PC-9 (cell line): ENCODE measurements at regions not wholly inside any gene's neighbourhood (a gene's known extent, or its start where the extent isn't known, plus 50 kb on each side); places are given as distances from the start of the nearest gene placed in this dataset.

Experiments
- BruUV-seq: library from RNA; stranded (reverse); fragments of 400-500 nt; replicated peaks from 2 replicates; lab custom pipeline; 2021; lab: Mats Ljungman, UMichigan
- CTCF ChIA-PET: fragments of 300-600 bp; sonication (Branson Sonifier 250); formaldehyde crosslinking; loops from one replicate; lab custom pipeline; 2022; ENCODE audit warnings: antibody characterized with exemption; lab: Charles Lee
- POLR2A ChIA-PET: fragments of 300-600 bp; sonication (Branson Sonifier 250); formaldehyde crosslinking; loops from one replicate; lab custom pipeline; 2022; ENCODE audit warnings: antibody characterized with exemption; ENCODE audit not compliant: unreplicated experiment; lab: Charles Lee
- DNase-seq, 2 experiments: peaks; one replicate each; pipeline versions ENCODE4 v3.0.0 to v3.0.0-alpha.2; 2015 to 2022; ENCODE audit warnings: mixed read lengths in 1 of 2
- H2AFZ ChIP-seq: fragments of 200-600 bp; sonication (generic); 2 replicates; pipeline ENCODE4 v1.8.1; 2017; ENCODE audit warnings: antibody characterized with exemption
- H3F3A ChIP-seq: fragments of 200-600 bp; sonication (generic); 2 replicates; pipeline ENCODE4 v1.8.1; 2017; ENCODE audit warnings: antibody characterized with exemption, mild to moderate bottlenecking, low read depth; ENCODE audit not compliant: insufficient read depth
- H3K27ac ChIP-seq: fragments of 200-600 bp; sonication (generic); 2 replicates; pipeline ENCODE4 v1.6.1; 2016; ENCODE audit warnings: mixed run types
- H3K27me3 ChIP-seq: fragments of 200-600 bp; sonication (generic); 2 replicates; pipeline ENCODE4 v1.6.1; 2016; ENCODE audit warnings: low read depth, mixed run types; ENCODE audit not compliant: insufficient read depth
- H3K36me3 ChIP-seq: fragments of 200-600 bp; sonication (generic); 2 replicates; pipeline ENCODE4 v1.6.1; 2016; ENCODE audit warnings: low read depth, mixed run types
- H3K4me1 ChIP-seq: fragments of 200-600 bp; sonication (generic); replicated peaks from 2 replicates; pipeline ENCODE4 v1.6.1; 2016; ENCODE audit warnings: mixed run types; ENCODE audit not compliant: insufficient read depth
- H3K4me2 ChIP-seq: fragments of 200-600 bp; sonication (generic); 2 replicates; pipeline ENCODE4 v1.6.1; 2017; ENCODE audit warnings: mixed run types
- H3K4me3 ChIP-seq: fragments of 200-600 bp; sonication (generic); 2 replicates; pipeline ENCODE4 v1.6.1; 2016; ENCODE audit warnings: mixed run types
- H3K79me2 ChIP-seq: fragments of 200-600 bp; sonication (generic); 2 replicates; pipeline ENCODE4 v1.6.1; 2017; ENCODE audit warnings: low read depth, mixed run types
- H3K9me2 ChIP-seq: fragments of 200-600 bp; sonication (generic); 2 replicates; pipeline ENCODE4 v1.8.1; 2017; ENCODE audit warnings: mild to moderate bottlenecking; ENCODE audit not compliant: insufficient read depth
- H3K9me3 ChIP-seq: fragments of 200-600 bp; sonication (generic); 2 replicates; pipeline ENCODE4 v1.8.1; 2016; ENCODE audit warnings: low read depth; ENCODE audit not compliant: insufficient read depth
- H4K20me1 ChIP-seq: fragments of 200-600 bp; sonication (generic); 2 replicates; pipeline ENCODE4 v1.8.1; 2017; ENCODE audit not compliant: insufficient read depth
- CTCF ChIP-seq: fragments of 200-600 bp; sonication (generic); conservative IDR thresholded peaks from 2 replicates; pipeline ENCODE4 v1.6.1; 2017; ENCODE audit warnings: mixed run types, antibody characterized with exemption, mild to moderate bottlenecking, moderate library complexity
- EZH2 ChIP-seq: fragments of 200-600 bp; sonication (generic); IDR thresholded peaks from 2 replicates; pipeline ENCODE4 v1.8.0; 2017; ENCODE audit warnings: antibody characterized with exemption, low read depth
- intact Hi-C: fragments of 100-400 bp; cut with micrococcal nuclease; formaldehyde crosslinking; loops from one replicate; pipeline ENCODE4 v1.10.0; 2022; ENCODE audit not compliant: unreplicated experiment

GRCh38 chr3:150105886-150106612, 135.4 kb upstream of the PFN2 start:
- H3K27me3 ChIP-seq = no peaks in the 10 kb centered on the region
- peaks cover 4% of the 10 kb centered on the region; the same call in 1 of the 2 replicates for H3F3A ChIP-seq
- no peak overlapping the region for H3K4me3 ChIP-seq
- no peaks in the 10 kb centered on the region for H4K20me1 ChIP-seq
- H3K27ac ChIP-seq = no peak overlapping the region
- intact Hi-C loops = no loop called here
- no peaks in the 10 kb centered on the region for H3K36me3 ChIP-seq
- H3K79me2 ChIP-seq = no peaks in the 10 kb centered on the region
- POLR2A ChIA-PET = no interaction called here
- no peak overlapping the region for H2AFZ ChIP-seq
- H3K9me2 ChIP-seq = no peaks in the 10 kb centered on the region
- H3K4me2 ChIP-seq = no peak overlapping the region
- no TSS peak for BruUV-seq
- peaks cover 16% of the 10 kb centered on the region; the same call in 1 of the 2 replicates for H3K4me1 ChIP-seq
- TF ChIP-seq CTCF (no peak), EZH2 (no peak)
- H3K9me3 ChIP-seq = no peaks in the 10 kb centered on the region
- CTCF ChIA-PET = no interaction called here
- no peak for DNase-seq

GRCh38 chr3:150105025-150105424, 134.3 kb upstream of the PFN2 start:
- Histone ChIP-seq H2AFZ (no peak overlapping the region), H3F3A (peaks cover 4% of the 10 kb centered on the region; the same call in 1 of the 2 replicates), H3K9me3 (0 out of 2 replicates have a peak, but pooled peaks cover 2% of the 10 kb centered on the region), H4K20me1 (no peaks in the 10 kb centered on the region), H3K4me2 (no peak overlapping the region), H3K36me3 (no peaks in the 10 kb centered on the region), H3K79me2 (no peaks in the 10 kb centered on the region), H3K4me1 (peaks cover 16% of the 10 kb centered on the region; the same call in 1 of the 2 replicates), H3K4me3 (no peak overlapping the region), H3K9me2 (no peaks in the 10 kb centered on the region), H3K27me3 (no peaks in the 10 kb centered on the region), H3K27ac (no peak overlapping the region)
- DNase-seq = no peak
- ChIA-PET CTCF (no interaction called here), POLR2A (no interaction called here)
- BruUV-seq = no TSS peak
- intact Hi-C loops = no loop called here
- TF ChIP-seq EZH2 = no peak
- TF ChIP-seq CTCF = no peak

GRCh38 chr3:150104564-150104963, 133.9 kb upstream of the PFN2 start:
- BruUV-seq = no TSS peak
- intact Hi-C loops = no loop called here
- H3K4me1 ChIP-seq = peaks cover 16% of the 10 kb centered on the region; the same call in 1 of the 2 replicates
- no peaks in the 10 kb centered on the region for H3K36me3 ChIP-seq
- ChIA-PET POLR2A (no interaction called here), CTCF (no interaction called here)
- DNase-seq = no peak
- H2AFZ ChIP-seq = no peak overlapping the region
- no peaks in the 10 kb centered on the region for H3K27me3 ChIP-seq
- H4K20me1 ChIP-seq = no peaks in the 10 kb centered on the region
- H3K4me2 ChIP-seq = no peak overlapping the region
- 0 out of 2 replicates have a peak, but pooled peaks cover 6% of the 10 kb centered on the region for H3K9me3 ChIP-seq
- no peaks in the 10 kb centered on the region for H3K9me2 ChIP-seq
- peaks cover 4% of the 10 kb centered on the region; the same call in 1 of the 2 replicates for H3F3A ChIP-seq
- no peak overlapping the region for H3K4me3 ChIP-seq
- no peak overlapping the region for H3K27ac ChIP-seq
- no peaks in the 10 kb centered on the region for H3K79me2 ChIP-seq
- TF ChIP-seq CTCF = no peak
- TF ChIP-seq EZH2 = no peak
